Vagina (tissue), 2 donors: ENCODE measurements at regions not wholly inside any gene's neighbourhood (a gene's known extent, or its start where the extent isn't known, plus 50 kb on each side); places are given as distances from the start of the nearest gene placed in this dataset.

Source experiments
- POLR2A ChIP-seq, 2 donors: fragments of 450-650 bp; IDR thresholded peaks; one replicate each; pipeline ENCODE4 v1.6.1; 2017; ENCODE audit warnings: antibody characterized with exemption in 2 of 2, mild to moderate bottlenecking in 2 of 2, moderate library complexity in 2 of 2
- POLR2AphosphoS5 ChIP-seq, 2 donors: sonication (generic); formaldehyde crosslinking; IDR thresholded peaks; one replicate each; pipeline ENCODE4 v1.9.0; 2017; ENCODE audit warnings: antibody characterized with exemption in 2 of 2, mild to moderate bottlenecking in 2 of 2, low read depth in 1 of 2; ENCODE audit not compliant: insufficient read depth in 1 of 2
- TF ChIP-seq, protein P1 (sequence below), 3 experiments: fragments of 450-650 bp in 2 of 3; fragments of 200-600 bp in 1 of 3; sonication (generic) in 1 of 3; IDR thresholded peaks; one replicate each; pipeline ENCODE4 v1.5.1; 2017 to 2019; ENCODE audit warnings: antibody characterized with exemption in 3 of 3, mild to moderate bottlenecking in 2 of 3, moderate library complexity in 2 of 3

DNA sequence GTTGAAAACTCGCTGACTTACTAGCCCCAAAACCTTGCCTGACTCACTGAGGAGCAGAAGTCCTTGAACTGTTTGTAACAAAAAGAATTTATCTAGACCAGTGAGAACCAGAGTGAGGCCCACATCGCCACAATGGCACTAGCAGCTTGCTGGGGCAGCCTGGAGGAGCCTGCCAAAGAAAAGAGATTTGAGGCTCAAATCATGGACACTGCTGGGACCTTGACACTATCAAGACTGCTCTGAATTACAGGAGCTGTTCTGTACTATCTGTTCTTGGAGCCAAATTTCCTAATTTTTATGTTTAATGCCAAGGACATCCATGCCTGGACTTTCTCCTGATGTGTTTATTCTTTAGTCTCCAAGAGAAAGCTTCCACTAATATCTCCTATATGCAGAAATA lies 82.0 kb upstream of the JCAD start:
- TF ChIP-seq POLR2A (IDR thresholded peaks at IDR 0.05) (no peak), POLR2AphosphoS5 (IDR thresholded peaks at IDR 0.05; ENCODE audit: insufficient read depth in 1 of 2, low read depth in 1 of 2) (no peak)
- TF ChIP-seq, protein P1, sequence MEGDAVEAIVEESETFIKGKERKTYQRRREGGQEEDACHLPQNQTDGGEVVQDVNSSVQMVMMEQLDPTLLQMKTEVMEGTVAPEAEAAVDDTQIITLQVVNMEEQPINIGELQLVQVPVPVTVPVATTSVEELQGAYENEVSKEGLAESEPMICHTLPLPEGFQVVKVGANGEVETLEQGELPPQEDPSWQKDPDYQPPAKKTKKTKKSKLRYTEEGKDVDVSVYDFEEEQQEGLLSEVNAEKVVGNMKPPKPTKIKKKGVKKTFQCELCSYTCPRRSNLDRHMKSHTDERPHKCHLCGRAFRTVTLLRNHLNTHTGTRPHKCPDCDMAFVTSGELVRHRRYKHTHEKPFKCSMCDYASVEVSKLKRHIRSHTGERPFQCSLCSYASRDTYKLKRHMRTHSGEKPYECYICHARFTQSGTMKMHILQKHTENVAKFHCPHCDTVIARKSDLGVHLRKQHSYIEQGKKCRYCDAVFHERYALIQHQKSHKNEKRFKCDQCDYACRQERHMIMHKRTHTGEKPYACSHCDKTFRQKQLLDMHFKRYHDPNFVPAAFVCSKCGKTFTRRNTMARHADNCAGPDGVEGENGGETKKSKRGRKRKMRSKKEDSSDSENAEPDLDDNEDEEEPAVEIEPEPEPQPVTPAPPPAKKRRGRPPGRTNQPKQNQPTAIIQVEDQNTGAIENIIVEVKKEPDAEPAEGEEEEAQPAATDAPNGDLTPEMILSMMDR (IDR thresholded peaks at IDR 0.05) = no peak
